ENCODE measurements at regions not wholly inside any gene's neighbourhood (a gene's known extent, or its start where the extent isn't known, plus 50 kb on each side); places are given as distances from the start of the nearest gene placed in this dataset.

GRCh38 chr5:22965960-22966359, 112.8 kb upstream of the CDH12 start:
- TF ChIP-seq CTCF (IDR thresholded peaks at IDR 0.05; ENCODE audit: insufficient read depth, low read length, severe bottlenecking) = no peak
- Histone ChIP-seq H3K27me3 (ENCODE audit: control insufficient read depth, insufficient read depth, low read length) (no peaks in the 10 kb centered on the region), H3K4me3 (ENCODE audit: low read depth, low read length) (no peak overlapping the region), H3K36me3 (ENCODE audit: control insufficient read depth, insufficient read depth, low read length) (no peaks in the 10 kb centered on the region)
- DNase-seq (ENCODE audit: low read depth) = no peak
- FAIRE-seq = no peak

DNA sequence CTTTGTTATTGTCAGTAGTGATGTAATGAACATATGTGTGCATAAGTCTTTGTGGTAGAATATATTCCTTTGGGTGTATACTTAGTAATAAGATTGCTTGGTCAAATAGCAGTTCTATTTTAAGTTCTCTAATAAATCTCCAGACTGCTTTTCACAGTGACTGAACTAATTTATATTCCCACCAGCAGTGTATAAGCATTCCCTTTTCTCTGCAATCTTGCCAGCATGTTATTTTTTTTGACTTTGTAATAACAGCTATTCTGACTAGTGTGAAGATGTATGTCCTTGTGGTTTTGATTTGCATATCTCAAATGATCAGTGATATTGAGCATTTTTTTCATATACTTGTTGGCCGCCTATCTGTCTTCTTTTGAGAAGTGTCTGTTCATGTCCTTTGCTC, 111.5 kb upstream of the CDH12 start:
- no peak for FAIRE-seq

GRCh38 chr5:22958462-22959262, 105.5 kb upstream of the CDH12 start:
- Histone ChIP-seq H3K4me3 (ENCODE audit: low read depth, low read length) (no peak overlapping the region), H3K36me3 (ENCODE audit: control insufficient read depth, insufficient read depth, low read length) (no peaks in the 10 kb centered on the region), H3K27me3 (ENCODE audit: control insufficient read depth, insufficient read depth, low read length) (no peaks in the 10 kb centered on the region)
- no peak for DNase-seq (ENCODE audit: low read depth)
- no peak for TF ChIP-seq CTCF (IDR thresholded peaks at IDR 0.05; ENCODE audit: insufficient read depth, low read length, severe bottlenecking)
- FAIRE-seq = no peak

More for the DNA sequence above, 111.5 kb upstream of the CDH12 start:
- H3K36me3 ChIP-seq (ENCODE audit: control insufficient read depth, insufficient read depth, low read length) = no peaks in the 10 kb centered on the region
- no peak overlapping the region for H3K4me3 ChIP-seq (ENCODE audit: low read depth, low read length)
- DNase-seq (ENCODE audit: low read depth) = no peak
- no peaks in the 10 kb centered on the region for H3K27me3 ChIP-seq (ENCODE audit: control insufficient read depth, insufficient read depth, low read length)
- no peak for TF ChIP-seq CTCF (IDR thresholded peaks at IDR 0.05; ENCODE audit: insufficient read depth, low read length, severe bottlenecking)

DNA sequence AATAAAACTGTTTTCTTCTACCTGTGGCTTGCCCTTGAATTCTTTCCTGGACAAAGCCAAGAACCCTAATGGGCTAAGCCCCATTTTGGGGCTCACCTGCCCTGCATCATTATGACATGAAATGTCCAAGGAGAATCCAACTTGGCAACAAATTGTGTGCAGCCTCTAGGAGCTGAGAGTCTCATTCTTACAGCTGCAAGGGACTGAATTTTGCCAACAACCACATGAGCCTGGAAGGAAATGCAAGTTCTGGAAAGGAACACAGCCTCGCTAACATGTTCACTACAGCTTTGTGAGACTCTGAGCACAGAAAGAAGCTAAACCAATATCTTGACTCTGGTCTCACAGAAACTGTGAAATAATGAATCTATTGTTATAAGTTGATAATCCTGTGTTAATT, 94.8 kb upstream of the CDH12 start:
- H3K27me3 ChIP-seq (ENCODE audit: control insufficient read depth, insufficient read depth, low read length) = no peaks in the 10 kb centered on the region
- no peak for DNase-seq (ENCODE audit: low read depth)
- no peak for TF ChIP-seq CTCF (IDR thresholded peaks at IDR 0.05; ENCODE audit: insufficient read depth, low read length, severe bottlenecking)
- FAIRE-seq = no peak
- H3K36me3 ChIP-seq (ENCODE audit: control insufficient read depth, insufficient read depth, low read length) = no peaks in the 10 kb centered on the region
- H3K4me3 ChIP-seq (ENCODE audit: low read depth, low read length) = no peak overlapping the region

- Histone ChIP-seq H3K4me3 (ENCODE audit: low read depth, low read length) (no peak overlapping the region), H3K36me3 (ENCODE audit: control insufficient read depth, insufficient read depth, low read length) (no peaks in the 10 kb centered on the region), H3K27me3 (ENCODE audit: control insufficient read depth, insufficient read depth, low read length) (no peaks in the 10 kb centered on the region)
- DNase-seq (ENCODE audit: low read depth) = no peak
- FAIRE-seq = no peak
- no peak for TF ChIP-seq CTCF (IDR thresholded peaks at IDR 0.05; ENCODE audit: insufficient read depth, low read length, severe bottlenecking)
These were observed 85.2 kb upstream of the CDH12 start for GRCh38 chr5:22938362-22938761.

All from bronchial epithelial cell (primary cell).